ENCODE measurements at regions not wholly inside any gene's neighbourhood (a gene's known extent, or its start where the extent isn't known, plus 50 kb on each side); places are given as distances from the start of the nearest gene placed in this dataset.

DNA sequence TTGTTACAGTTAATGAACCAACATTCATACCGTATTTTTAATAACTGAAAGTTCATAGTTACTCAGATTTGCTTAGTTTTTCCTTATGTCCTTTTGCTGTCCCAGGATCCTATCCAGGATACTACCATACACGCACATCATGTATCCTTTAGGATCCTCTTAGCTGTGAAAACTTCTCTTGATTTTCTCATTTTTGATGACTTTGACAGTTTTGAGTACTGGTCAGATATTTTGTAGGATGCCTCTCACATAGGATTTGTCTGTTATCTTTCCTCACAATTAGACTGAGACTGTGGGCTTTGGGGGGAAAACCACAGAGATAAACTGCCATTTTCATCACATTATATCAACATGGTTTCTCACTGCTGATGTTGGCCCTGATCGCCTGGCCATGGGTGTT is 491.3 kb upstream of the TRPC7 start:
- no peak overlapping the region for H3K9ac ChIP-seq (ENCODE audit: low read length)
- H2AK5ac ChIP-seq (ENCODE audit: low read length, severe bottlenecking), result no peak overlapping the region
- no peak overlapping the region for H3K4me2 ChIP-seq (ENCODE audit: low read length, poor library complexity, severe bottlenecking)
- no peak overlapping the region for H3K14ac ChIP-seq (ENCODE audit: low read length in 2 of 2)
- 39% methylated on average over 1 of the region's 3 CpGs for WGBS
- no peaks in the 10 kb centered on the region for H3K36me3 ChIP-seq (ENCODE audit: control insufficient read depth in 1 of 2, insufficient read depth in 2 of 2, low read depth in 1 of 2, low read length in 2 of 2)
- no peaks in the 10 kb centered on the region for H3K79me1 ChIP-seq (replicated peaks; ENCODE audit: low read length, poor library complexity, severe bottlenecking)
- no peak overlapping the region for H4K8ac ChIP-seq (ENCODE audit: low read length)
- H2BK12ac ChIP-seq (ENCODE audit: low read length in 2 of 2), result no peak overlapping the region
- DNase-seq, result no peak
- no peaks in the 10 kb centered on the region for H3K27me3 ChIP-seq (ENCODE audit: control insufficient read depth in 1 of 2, insufficient read depth in 1 of 2, low read length in 2 of 2)
- H4K91ac ChIP-seq (ENCODE audit: low read length), result no peak overlapping the region
- no peak overlapping the region for H3K23ac ChIP-seq (ENCODE audit: low read length in 2 of 2)
- no peak overlapping the region for H3K4ac ChIP-seq (ENCODE audit: low read depth in 1 of 2, low read length in 2 of 2)
- no peak overlapping the region for H3K4me3 ChIP-seq (ENCODE audit: insufficient read depth in 1 of 2, low read depth in 1 of 2, low read length in 2 of 2)
- no peak overlapping the region for H2BK5ac ChIP-seq (ENCODE audit: low read depth, low read length, poor library complexity, severe bottlenecking)
- no peaks in the 10 kb centered on the region for H3K4me1 ChIP-seq (ENCODE audit: control insufficient read depth, insufficient read depth, low read depth, low read length)
- peaks cover 5% of the 10 kb centered on the region for H3K9me3 ChIP-seq (ENCODE audit: control insufficient read depth, low read length)
- no peak overlapping the region for H3K27ac ChIP-seq (ENCODE audit: low read length, poor library complexity, severe bottlenecking)
- no peak overlapping the region for H2AFZ ChIP-seq (ENCODE audit: low read depth, low read length)
- no peak overlapping the region for H2BK15ac ChIP-seq (ENCODE audit: low read depth, poor library complexity, severe bottlenecking)
- no peak overlapping the region for H3K18ac ChIP-seq (ENCODE audit: low read depth in 1 of 2, low read length in 2 of 2)
- H2BK120ac ChIP-seq (ENCODE audit: low read depth, low read length), result no peak overlapping the region

DNA sequence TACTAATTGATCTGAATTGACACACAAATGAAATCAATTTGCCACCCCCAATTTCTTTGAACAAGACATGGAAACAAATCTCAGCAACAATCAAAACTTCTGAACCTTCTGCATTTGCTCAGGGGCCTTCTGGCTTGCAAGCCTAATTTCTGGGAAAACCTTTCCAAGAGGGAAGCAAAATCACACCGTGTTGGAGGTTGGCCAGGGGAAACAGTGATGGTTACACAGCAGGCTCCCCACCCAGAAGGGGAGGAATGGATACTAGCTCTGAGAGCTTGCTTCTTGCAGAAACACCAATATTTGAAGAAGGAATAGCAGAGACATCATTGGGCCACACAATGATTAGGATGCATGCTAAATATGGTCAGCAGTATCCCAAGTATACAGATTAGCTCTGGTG is 488.6 kb upstream of the TRPC7 start:
- no peak overlapping the region for H2BK12ac ChIP-seq (ENCODE audit: low read length in 2 of 2)

DNA sequence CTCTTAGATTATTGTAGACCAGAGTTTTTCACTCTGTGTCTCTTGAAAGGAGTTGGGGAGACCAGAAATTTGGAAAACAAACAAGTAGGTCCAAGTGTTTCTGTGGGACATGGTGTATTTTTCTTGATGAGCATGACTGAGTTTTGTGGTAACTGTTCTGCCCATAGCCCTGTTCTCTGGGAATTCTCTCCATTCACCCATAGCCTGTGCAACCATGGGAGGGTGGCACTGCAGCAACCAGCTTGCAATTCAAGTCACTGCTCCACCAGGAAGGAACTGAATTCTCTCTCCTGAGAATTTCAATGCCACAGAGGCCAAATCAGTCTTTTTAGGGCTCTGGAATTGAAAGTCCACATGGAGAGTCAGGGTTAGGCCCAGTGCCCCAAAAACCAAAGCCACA is 475.3 kb upstream of the TRPC7 start:
- Histone ChIP-seq H3K23ac (ENCODE audit: low read length in 2 of 2) (no peak overlapping the region), H3K4ac (ENCODE audit: low read depth in 1 of 2, low read length in 2 of 2) (no peak overlapping the region), H2BK5ac (ENCODE audit: low read depth, low read length, poor library complexity, severe bottlenecking) (no peak overlapping the region), H4K91ac (ENCODE audit: low read length) (no peak overlapping the region), H2AK5ac (ENCODE audit: low read length, severe bottlenecking) (no peak overlapping the region), H3K14ac (ENCODE audit: low read length in 2 of 2) (no peak overlapping the region), H3K9ac (ENCODE audit: low read length) (no peak overlapping the region), H3K9me3 (ENCODE audit: control insufficient read depth, low read length) (no peaks in the 10 kb centered on the region), H3K18ac (ENCODE audit: low read depth in 1 of 2, low read length in 2 of 2) (no peak overlapping the region), H2BK12ac (ENCODE audit: low read length in 2 of 2) (no peak overlapping the region), H3K4me3 (ENCODE audit: insufficient read depth in 1 of 2, low read depth in 1 of 2, low read length in 2 of 2) (no peak overlapping the region), H3K27ac (ENCODE audit: low read length, poor library complexity, severe bottlenecking) (no peak overlapping the region), H2BK15ac (ENCODE audit: low read depth, poor library complexity, severe bottlenecking) (no peak overlapping the region), H3K4me2 (ENCODE audit: low read length, poor library complexity, severe bottlenecking) (no peak overlapping the region), H2AFZ (ENCODE audit: low read depth, low read length) (no peak overlapping the region), H3K79me1 (replicated peaks; ENCODE audit: low read length, poor library complexity, severe bottlenecking) (no peaks in the 10 kb centered on the region), H4K8ac (ENCODE audit: low read length) (no peak overlapping the region), H3K4me1 (ENCODE audit: control insufficient read depth, insufficient read depth, low read depth, low read length) (no peaks in the 10 kb centered on the region), H3K36me3 (ENCODE audit: control insufficient read depth in 1 of 2, insufficient read depth in 2 of 2, low read depth in 1 of 2, low read length in 2 of 2) (no peaks in the 10 kb centered on the region), H2BK120ac (ENCODE audit: low read depth, low read length) (no peak overlapping the region), H3K27me3 (ENCODE audit: control insufficient read depth in 1 of 2, insufficient read depth in 1 of 2, low read length in 2 of 2) (peaks cover 0 to 5% of the 10 kb centered on the region in 2 experiments)
- DNase-seq, result no peak

More for the DNA sequence above, 488.6 kb upstream of the TRPC7 start:
- Histone ChIP-seq H3K18ac (ENCODE audit: low read depth in 1 of 2, low read length in 2 of 2) (no peak overlapping the region), H2BK120ac (ENCODE audit: low read depth, low read length) (no peak overlapping the region), H3K9ac (ENCODE audit: low read length) (no peak overlapping the region), H3K4me1 (ENCODE audit: control insufficient read depth, insufficient read depth, low read depth, low read length) (no peaks in the 10 kb centered on the region), H3K36me3 (ENCODE audit: control insufficient read depth in 1 of 2, insufficient read depth in 2 of 2, low read depth in 1 of 2, low read length in 2 of 2) (no peaks in the 10 kb centered on the region), H3K4me3 (ENCODE audit: insufficient read depth in 1 of 2, low read depth in 1 of 2, low read length in 2 of 2) (no peak overlapping the region), H4K91ac (ENCODE audit: low read length) (no peak overlapping the region), H2AK5ac (ENCODE audit: low read length, severe bottlenecking) (no peak overlapping the region), H3K4ac (ENCODE audit: low read depth in 1 of 2, low read length in 2 of 2) (no peak overlapping the region), H4K8ac (ENCODE audit: low read length) (no peak overlapping the region), H3K27ac (ENCODE audit: low read length, poor library complexity, severe bottlenecking) (no peak overlapping the region), H2BK15ac (ENCODE audit: low read depth, poor library complexity, severe bottlenecking) (no peak overlapping the region), H2AFZ (ENCODE audit: low read depth, low read length) (no peak overlapping the region), H3K4me2 (ENCODE audit: low read length, poor library complexity, severe bottlenecking) (no peak overlapping the region), H3K9me3 (ENCODE audit: control insufficient read depth, low read length) (peaks cover 5% of the 10 kb centered on the region), H3K23ac (ENCODE audit: low read length in 2 of 2) (no peak overlapping the region), H3K27me3 (ENCODE audit: control insufficient read depth in 1 of 2, insufficient read depth in 1 of 2, low read length in 2 of 2) (no peaks in the 10 kb centered on the region), H3K14ac (ENCODE audit: low read length in 2 of 2) (no peak overlapping the region), H3K79me1 (replicated peaks; ENCODE audit: low read length, poor library complexity, severe bottlenecking) (no peaks in the 10 kb centered on the region), H2BK5ac (ENCODE audit: low read depth, low read length, poor library complexity, severe bottlenecking) (no peak overlapping the region)
- 50% methylated on average over 1 of the region's 1 CpG for WGBS
- DNase-seq, result no peak

DNA sequence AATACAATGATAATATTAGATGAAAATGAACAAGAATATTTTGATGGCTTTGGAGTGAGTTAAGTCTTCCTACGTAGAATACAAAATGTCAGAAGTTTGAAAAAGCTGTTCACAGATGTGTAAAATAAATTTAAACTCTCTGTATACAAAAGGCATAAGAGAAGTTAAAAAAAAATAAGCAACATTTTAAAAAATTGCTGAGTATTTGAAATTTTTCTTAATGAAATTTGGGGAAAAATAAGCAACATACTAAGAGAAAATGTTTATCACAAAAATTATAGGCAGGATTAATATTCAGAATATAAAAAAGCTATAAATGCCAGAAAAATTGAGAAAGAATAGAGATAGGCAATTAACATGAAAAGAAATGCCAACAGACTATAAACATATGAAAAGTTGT is 470.7 kb upstream of the TRPC7 start:
- Histone ChIP-seq H4K8ac (ENCODE audit: low read length) (no peak overlapping the region), H2BK12ac (ENCODE audit: low read length in 2 of 2) (no peak overlapping the region), H3K79me1 (replicated peaks; ENCODE audit: low read length, poor library complexity, severe bottlenecking) (no peaks in the 10 kb centered on the region), H3K18ac (ENCODE audit: low read depth in 1 of 2, low read length in 2 of 2) (no peak overlapping the region), H3K23ac (ENCODE audit: low read length in 2 of 2) (no peak overlapping the region), H3K4me2 (ENCODE audit: low read length, poor library complexity, severe bottlenecking) (no peak overlapping the region), H3K27me3 (ENCODE audit: control insufficient read depth in 1 of 2, insufficient read depth in 1 of 2, low read length in 2 of 2) (no peaks in the 10 kb centered on the region), H3K9me3 (ENCODE audit: control insufficient read depth, low read length) (no peaks in the 10 kb centered on the region), H2AFZ (ENCODE audit: low read depth, low read length) (no peak overlapping the region), H3K4me3 (ENCODE audit: insufficient read depth in 1 of 2, low read depth in 1 of 2, low read length in 2 of 2) (no peak overlapping the region), H3K27ac (ENCODE audit: low read length, poor library complexity, severe bottlenecking) (no peak overlapping the region), H2BK120ac (ENCODE audit: low read depth, low read length) (no peak overlapping the region), H3K4ac (ENCODE audit: low read depth in 1 of 2, low read length in 2 of 2) (no peak overlapping the region), H3K14ac (ENCODE audit: low read length in 2 of 2) (no peak overlapping the region), H4K91ac (ENCODE audit: low read length) (no peak overlapping the region), H2AK5ac (ENCODE audit: low read length, severe bottlenecking) (no peak overlapping the region), H3K9ac (ENCODE audit: low read length) (no peak overlapping the region), H2BK15ac (ENCODE audit: low read depth, poor library complexity, severe bottlenecking) (no peak overlapping the region), H2BK5ac (ENCODE audit: low read depth, low read length, poor library complexity, severe bottlenecking) (peak overlapping the region; percentile 31), H3K36me3 (ENCODE audit: control insufficient read depth in 1 of 2, insufficient read depth in 2 of 2, low read depth in 1 of 2, low read length in 2 of 2) (no peaks in the 10 kb centered on the region), H3K4me1 (ENCODE audit: control insufficient read depth, insufficient read depth, low read depth, low read length) (no peaks in the 10 kb centered on the region)
- no peak for DNase-seq
- no CpG with 5 or more reads among the region's 1 CpG for WGBS
